GM18909 (cell line): ENCODE measurements at regions not wholly inside any gene's neighbourhood (a gene's known extent, or its start where the extent isn't known, plus 50 kb on each side); places are given as distances from the start of the nearest gene placed in this dataset.

Source experiments
- ATAC-seq: cut with Tn5 transposase; IDR thresholded peaks from one replicate; pipeline ENCODE4 v1.9.1; 2021; ENCODE audit warnings: mild to moderate bottlenecking; ENCODE audit not compliant: unreplicated experiment, poor library complexity

DNA sequence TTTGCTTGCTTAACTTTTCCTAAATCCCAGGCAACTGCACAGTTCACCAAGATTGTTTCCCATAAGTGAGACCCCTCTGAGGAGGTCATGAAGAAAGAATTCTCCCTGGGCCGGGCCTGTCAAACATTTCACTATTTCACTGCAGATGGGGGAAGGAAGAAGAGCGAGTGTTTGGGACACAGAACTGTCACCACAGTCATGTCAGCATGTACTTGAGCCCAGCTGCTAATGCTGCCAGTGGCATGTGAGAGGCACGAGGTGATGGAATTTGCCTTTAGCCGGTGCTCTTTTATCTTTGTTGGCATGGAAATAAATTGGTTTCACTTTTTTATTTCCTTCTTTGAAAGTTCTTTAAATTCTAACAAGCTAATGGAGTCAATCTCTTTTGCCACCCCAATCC is 277.9 kb upstream of the GADL1 start:
- ATAC-seq = no peak

DNA sequence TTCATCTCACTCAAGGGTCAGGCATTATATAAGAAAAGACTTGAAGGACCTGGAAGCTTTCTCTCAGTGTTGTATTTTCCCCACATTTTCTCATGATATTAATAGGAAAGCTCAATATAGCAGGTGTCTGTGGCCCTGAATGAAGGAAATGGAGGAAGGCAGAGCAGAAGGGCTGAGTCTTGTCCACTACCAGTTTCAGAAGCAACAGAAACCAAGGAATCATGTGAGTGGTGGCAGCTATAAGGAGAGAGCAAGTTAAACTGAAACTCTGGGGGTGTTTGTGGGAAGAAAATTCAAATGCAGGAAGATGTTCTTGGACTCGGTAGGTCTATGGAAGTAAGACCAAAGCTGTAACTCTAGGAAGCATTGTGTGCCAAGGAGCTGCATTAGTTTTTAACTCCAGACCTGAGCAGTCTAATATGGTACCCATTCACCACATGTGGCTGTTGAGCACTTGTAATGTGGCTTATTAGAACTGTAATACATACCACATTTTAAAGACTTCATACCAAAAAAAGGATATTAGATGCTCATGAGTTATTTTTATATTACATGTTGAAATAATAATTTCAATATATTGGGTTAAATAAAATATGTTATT is 278.8 kb upstream of the GADL1 start:
- ATAC-seq = no peak

DNA sequence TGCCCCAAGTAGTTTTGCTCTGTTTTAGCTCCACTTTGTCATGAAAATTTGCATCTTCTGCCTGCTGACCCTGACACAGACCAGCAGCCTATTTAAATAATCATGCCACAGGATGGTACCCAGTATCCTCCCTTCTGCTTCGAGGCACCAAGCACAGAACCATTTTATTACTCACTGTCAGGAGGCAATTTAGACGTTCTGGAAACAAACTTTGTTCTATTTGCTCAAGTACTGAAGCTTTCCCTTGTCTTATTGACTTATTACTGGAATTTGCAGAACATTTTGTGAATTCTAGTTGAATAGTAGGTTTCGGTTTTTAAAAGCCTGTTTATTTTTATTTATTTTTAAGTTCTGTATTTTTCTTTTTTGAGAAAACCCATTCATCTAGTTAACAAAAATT is 279.6 kb upstream of the GADL1 start:
- ATAC-seq = no peak

DNA sequence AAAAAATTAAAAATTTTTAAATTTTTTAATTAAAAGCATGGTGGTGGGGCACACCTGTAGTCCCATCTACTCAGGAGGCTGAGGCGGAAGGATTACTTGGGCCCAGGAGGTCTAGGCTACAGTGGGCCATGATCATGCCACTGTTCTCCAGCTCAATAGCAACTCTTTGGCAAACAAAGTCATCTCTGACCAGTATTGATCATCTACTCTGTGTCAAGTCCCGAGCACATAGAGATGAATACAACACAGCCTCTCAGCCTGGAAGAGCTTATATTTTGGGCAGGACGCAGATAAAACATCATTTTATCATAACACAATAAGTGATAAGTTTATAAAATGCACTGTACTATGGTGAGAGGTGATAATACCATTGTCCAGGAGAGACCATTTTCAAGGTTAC is 281.6 kb upstream of the GADL1 start:
- ATAC-seq = no peak

DNA sequence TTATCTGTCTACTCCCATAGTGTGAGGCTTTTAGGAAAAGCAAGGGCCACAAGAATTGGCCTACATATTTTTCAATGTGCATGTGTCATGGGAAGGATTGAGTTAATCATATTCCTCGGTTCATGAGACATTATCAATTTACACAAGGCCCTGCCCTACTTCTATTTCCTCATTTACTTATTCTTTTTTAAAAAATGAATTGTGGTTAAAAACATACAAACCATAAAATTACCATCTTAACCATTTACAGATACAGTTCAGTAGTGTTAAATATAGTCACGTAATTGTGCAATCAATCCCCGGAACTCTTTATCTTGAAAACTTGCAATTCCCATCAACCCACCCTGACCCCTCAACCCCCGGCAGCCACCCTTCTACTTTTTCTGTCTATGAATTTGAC is 284.0 kb upstream of the GADL1 start:
- ATAC-seq = no peak

DNA sequence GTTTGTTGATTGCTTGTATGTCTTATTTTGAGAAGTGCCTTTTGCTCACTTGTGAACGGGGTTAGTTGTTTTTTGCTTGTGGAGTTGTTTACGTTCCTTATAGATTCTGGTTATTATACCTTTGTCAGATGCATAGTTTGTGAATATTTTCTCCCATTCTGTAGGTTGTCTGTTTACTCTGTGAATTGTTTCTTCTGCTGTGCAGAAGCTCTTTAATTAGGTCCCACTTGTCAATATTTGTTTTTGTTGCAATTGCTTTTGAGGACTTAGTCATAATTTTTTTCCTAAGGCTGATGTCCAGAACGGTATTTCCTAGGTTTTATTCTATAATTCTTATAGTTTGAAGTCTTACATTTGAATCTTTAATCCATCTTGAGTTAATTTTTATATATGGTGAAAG is 285.3 kb upstream of the GADL1 start:
- no peak for ATAC-seq

DNA sequence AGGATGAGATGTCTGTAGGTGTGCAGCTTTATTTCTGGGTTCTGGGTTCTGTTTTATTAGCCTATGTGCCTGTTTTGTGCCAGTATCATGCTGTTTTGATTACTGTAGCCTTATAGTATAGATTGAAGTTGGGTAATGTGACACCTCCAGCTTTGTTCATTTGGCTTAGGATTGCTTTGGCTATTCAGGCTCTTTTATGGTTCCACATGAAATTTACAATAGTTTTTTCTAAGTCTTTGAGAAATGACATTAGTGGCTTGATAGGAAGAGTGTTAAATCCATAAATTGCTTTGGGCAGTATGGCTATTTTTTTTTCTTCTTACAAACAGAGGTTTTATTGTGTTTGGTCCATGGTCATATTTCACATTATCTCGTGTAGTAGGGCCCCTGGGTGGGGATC is 285.8 kb upstream of the GADL1 start:
- no peak for ATAC-seq

DNA sequence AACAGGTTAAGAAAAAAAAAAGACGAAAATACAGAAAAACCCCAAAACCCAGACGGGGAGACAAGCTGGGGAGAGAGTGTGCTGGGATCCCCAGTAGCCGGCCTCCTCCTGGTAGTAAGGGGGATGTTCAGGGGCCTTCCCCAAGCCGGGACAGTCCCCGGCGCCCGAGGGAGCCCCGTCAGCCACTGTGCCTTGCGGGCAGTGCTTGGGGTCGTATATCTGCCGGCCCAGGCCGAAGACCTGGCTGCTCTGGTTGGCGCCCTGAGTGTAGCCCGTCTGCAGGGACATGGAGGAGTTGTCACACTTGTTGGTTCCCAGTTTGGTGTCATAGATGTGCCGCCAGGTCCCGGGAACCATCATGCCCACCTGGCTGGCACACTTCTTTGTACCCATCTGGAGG is 287.2 kb upstream of the GADL1 start:
- no peak for ATAC-seq

DNA sequence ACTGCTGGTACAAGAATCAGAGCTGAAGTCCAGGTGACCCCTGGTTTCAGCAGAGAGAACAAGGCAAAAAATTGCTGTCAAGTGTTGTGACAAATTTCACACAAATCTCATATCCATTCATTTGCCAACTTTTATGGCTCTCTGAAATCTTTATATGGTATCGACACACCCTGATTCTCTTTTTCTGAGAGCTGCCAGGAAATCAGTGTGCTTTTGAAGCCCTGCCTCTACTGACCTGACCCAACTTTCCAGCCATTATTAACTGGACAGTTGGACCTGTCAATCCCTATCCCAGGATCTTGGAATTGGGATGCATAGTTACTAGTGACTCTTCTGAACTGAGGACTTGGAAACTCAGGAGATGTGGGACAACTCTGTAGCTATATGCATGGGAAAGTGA is 288.2 kb upstream of the GADL1 start:
- ATAC-seq = no peak

DNA sequence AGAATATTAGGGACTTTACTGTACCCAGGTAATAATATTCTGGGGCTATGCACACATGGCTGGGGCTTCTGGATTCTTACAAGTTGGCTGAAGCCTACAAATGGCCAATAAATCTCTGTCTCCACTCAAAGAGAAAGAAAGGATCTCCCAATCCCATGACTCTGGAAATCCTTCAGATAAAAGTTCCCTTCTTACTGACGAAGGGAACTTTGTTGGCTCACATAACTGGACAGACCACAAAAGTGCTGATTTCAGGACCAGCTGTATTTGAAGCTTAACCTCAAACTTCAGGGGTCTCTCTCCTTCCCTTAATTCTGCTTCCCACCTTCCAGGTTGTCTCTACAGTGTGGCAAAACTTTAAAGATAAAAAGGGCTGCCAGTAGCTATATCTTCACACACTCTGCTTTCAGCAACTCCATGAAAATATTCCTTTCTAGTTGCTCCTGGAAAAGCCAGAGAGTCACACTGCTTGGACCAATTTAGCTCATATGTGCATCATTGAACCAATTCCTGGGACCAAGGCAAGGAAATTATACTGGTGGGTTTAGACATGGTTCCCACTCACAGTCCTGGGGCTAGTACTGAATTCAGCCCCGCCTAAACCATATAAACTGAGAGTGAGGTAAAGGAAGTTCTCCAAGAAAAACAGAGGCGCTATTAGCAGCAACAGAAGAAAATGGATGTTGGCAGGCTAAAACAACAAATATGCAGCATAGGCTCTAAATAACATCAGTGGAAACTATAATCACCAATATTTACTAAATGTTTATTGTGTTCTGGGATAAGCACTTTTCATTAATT is 290.0 kb upstream of the GADL1 start:
- ATAC-seq = no peak

DNA sequence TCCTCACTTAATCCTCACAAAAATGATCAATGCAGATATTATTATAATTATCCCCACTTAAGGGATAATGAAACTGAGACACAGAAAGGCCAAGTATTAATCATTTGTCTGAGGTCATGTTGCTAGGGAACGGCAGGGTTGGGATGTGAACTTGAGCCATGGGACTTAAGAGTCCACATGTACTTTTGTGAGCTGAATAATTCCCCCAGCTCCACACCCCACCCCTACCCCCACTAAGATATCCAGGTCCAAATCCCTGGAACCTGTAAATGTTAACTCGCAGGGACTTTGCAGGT is 290.5 kb upstream of the GADL1 start:
- no peak for ATAC-seq

DNA sequence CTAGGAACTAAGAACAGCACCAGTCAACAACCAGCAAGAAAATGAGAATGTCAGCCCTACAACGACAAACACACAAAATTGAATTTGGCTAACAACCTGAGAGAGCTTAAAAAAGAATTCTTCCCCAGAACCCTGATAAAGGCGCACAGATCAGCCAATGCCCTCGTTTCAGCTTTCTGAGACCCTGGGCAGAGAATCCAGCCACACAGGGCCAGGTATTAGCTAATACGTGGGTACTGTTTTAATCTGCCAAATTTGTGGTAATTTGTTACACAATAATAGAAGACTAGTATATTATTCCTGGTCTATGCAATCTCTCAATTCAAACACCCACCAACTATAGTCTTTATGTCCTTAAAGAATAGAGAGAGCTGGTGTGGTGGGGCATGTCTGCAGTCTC is 291.6 kb upstream of the GADL1 start:
- no peak for ATAC-seq

DNA sequence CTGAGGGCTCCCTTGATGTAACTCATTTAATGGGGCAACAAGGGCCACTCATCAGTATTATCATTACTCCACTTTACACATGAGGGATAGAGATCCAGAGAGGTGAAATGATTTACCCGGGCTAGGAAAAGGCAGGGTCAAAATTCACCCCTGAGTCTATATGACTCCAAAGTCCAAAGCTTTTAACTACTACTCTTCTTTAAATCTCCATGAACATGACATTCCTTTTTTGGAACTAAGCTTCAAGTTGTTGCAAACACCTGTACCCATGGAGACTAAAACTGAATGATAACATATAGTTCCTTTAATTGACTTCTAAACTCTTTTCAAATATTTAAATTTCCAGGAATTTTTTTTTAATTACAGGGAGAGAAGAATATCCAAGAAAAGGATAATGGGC is 292.9 kb upstream of the GADL1 start:
- ATAC-seq = no peak

DNA sequence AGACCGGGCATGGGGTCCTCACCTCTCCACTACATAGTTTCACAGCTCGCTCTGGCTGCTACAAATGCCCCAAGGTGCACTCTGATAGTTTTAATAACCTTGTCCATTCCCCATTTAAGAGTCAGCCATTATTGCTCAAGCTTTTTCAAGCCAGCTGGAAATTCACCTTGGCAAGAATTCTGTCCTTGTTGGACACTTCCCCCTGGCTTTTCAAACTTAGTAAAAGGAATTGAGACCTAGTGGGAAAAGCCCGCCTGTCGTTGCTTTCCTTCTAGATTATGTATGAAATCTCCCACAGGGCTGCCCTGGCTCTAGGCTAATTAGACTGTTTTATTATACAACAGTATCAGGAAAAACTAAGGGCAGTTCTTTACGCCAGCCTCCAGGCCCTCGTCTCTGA is 293.7 kb upstream of the GADL1 start:
- ATAC-seq = no peak

DNA sequence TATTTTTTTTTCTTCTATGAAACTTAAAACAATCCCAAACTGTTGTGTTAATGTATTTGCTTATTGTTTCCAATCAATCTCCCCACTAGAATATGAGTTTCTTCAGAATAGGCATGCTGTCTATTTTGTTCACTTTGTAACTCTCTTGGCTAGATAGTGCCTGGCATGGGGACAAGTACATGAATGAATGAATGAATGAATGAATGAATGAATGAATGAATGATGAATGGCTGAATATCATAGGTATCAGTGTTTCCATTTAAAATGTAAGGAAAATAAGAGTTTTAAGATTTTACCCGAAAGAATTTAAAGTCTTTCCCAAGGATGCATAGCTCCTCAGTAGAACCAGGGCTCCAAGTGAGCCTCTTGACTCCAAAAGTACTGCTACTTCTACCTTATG is 294.9 kb upstream of the GADL1 start:
- no peak for ATAC-seq

DNA sequence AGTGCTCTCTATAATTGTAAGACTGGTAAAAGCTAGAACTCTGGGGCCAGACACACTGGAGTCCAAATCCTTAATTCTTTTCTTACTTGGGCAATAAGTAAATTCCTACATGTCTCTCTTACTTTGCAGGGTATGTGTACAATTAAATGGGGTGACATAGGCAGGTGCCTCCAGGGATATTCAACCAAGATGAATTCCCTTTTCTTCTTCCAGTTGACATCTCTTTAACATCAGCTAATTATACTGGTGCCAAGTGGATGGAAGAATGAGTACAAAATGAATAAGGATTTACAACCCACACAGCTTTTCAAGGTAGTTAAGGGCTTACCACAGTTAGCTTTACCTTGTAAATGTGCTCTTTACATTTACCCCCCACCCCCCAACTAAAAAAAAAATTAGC is 295.5 kb upstream of the GADL1 start:
- ATAC-seq = no peak

DNA sequence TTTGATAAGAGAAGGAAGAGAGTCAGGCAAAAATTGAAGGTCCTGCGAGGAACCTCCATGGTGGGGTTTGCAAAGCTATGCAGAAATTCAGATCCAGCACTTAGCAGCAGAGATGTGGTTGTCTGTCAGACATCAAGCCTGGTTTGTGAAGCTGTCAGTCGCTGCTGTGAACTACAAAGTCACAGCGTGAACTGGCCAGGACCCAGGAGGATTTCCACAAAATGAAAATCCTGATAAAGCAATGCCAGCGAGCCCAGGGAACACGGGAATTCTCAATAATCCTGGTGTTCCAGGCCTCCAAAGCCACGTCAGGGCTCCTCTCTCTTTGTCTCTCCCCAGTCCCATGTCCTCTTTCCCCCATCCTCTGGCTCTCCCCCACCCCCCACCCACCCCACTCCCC is 296.9 kb upstream of the GADL1 start:
- no peak for ATAC-seq

DNA sequence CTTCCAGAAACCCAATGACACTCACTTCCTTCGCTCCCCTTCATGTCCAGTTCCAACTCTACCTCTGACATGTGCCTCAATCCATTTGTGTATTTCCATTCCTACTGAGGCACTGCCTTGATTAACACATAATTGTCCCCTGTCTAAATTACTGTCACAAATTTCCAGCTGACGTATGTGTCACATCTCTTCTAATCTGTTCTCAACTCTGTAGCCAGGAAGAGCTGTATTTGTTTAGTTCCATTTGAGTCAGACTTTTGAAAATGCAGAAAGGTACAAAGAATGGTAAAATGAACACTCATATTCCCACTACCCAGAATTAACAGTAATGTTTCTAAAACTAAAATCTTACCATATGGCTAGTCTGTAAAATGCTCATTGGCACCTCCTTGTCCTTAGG is 299.0 kb upstream of the GADL1 start:
- ATAC-seq = no peak

DNA sequence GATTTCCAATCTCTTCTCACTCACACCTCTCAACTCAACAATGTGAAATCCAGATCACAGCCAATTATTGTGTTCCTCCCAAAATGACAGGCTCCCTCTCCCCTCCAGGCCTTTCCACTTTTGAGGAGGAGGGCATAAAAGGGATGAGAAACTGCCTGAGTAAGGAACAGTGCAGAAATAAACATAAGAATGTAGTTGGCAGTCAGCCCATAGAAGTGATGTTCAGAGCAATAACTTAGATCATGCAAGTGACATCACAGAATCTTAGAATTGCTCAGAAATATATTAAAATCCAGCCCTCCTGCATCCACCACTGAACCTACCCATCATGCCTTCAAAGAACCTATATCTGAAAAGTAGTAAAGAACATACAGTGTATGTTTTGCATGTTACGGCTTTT is 299.4 kb upstream of the GADL1 start:
- no peak for ATAC-seq

DNA sequence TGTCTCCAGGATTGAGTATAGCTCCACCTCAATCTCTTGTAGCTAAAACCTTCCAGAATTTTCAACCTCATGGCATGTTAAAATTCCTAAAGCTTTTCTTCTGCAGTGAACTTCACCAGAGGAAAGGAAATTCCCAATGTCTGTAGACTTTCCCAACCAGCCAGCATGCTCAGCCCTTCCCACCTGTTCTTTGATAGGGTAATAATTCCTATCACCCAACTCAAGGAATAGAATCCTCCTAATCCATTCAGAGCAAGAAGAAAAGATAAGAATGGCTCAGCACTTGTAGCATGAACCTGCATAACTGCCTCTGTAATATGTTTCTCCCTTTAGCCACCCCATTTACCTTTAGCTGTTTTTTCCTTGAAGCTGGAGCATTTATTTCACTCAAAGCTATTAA is 301.8 kb upstream of the GADL1 start:
- no peak for ATAC-seq

DNA sequence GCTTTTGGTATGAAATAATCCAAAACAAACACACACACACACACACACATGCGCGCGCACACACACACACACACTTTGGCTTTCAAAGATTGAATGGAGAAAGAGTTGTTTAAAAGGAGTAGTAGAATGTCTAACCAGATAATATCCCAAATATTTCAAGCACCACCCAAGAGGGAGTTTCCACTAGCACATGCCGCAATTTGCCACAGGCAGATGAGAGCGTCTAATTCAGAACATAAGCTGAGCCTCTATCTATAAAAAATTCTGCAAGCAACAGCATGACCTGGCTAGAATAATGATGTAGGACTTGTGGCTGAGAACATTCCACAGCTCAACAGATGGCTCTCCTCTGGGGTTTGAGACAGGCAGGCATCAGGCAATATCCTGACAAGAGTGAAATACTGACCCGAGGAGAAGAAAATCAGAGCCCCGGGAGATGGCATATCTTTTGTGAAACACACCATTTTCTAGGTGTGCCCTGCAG is 302.5 kb upstream of the GADL1 start:
- no peak for ATAC-seq

DNA sequence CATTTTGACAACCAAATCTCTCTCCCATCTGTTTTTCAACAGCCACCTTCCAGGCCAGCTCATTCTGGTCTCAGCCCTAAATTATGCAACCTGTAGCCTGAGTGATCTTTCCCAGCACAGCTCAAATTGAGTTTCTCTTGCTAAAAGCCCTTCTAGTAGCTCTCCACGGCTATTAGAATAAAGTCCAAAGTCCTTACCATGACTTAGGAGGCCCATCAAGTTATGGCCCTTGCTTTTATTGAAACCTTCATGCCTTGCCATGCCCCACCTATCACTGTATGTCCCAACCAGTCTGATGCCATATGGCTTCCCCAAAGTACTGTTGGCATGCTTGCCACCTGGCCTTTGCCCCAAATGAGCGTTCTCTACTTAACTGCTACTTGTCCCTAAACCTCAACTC is 303.5 kb upstream of the GADL1 start:
- ATAC-seq = no peak
